Kidney epithelial cell (primary cell): ENCODE measurements at regions not wholly inside any gene's neighbourhood (a gene's known extent, or its start where the extent isn't known, plus 50 kb on each side); places are given as distances from the start of the nearest gene placed in this dataset.

Experiments
- DNase-seq: peaks from one replicate; pipeline ENCODE4 v3.0.0-alpha.2; 2010; ENCODE audit warnings: low read depth
- H3K27me3 ChIP-seq: 2 replicates; pipeline ENCODE4 v1.6.0; 2011; ENCODE audit warnings: low read length; ENCODE audit not compliant: control insufficient read depth, insufficient read depth
- H3K36me3 ChIP-seq: 2 replicates; pipeline ENCODE4 v1.5.1; 2011; ENCODE audit warnings: low read length; ENCODE audit not compliant: control insufficient read depth, insufficient read depth
- H3K4me3 ChIP-seq: 2 replicates; pipeline ENCODE4 v1.5.1; 2011; ENCODE audit warnings: low read depth, mild to moderate bottlenecking, control low read depth, low read length
- TF ChIP-seq, protein P1 (sequence below): IDR thresholded peaks from 2 replicates; pipeline ENCODE4 v1.5.1; 2011; ENCODE audit warnings: mild to moderate bottlenecking, moderate library complexity, low read length, control low read depth, inconsistent platforms; ENCODE audit not compliant: insufficient read depth, poor library complexity, severe bottlenecking

DNA sequence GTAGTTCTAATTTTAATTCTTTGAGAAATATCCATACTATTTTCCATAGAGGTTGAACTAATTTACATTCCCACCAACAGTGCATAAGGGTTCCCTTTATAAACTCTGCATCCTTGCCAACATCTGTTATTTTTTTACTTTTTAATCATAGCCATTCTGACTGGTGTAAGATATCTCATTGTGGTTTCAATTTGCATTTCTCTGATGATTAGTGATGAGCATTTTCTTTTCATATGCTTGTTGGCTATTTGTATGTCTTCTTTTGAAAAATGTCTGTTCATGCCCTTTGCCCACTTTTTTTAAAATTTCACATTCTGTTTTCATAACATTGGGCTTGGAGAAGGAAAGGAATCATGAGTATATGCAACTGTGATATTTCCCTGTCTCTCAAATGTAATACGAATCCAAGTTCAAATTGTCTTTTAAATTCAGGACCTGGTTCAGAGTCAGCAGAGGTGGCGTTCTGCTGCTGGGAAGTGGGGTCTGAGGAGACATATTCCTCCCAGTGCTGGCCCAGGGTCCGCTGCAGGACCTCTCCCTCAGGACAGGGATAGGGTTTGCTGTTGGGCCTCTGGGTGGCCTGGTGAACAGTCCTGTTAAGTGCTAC, 81.2 kb upstream of the ETV6 start:
- TF ChIP-seq, protein P1, sequence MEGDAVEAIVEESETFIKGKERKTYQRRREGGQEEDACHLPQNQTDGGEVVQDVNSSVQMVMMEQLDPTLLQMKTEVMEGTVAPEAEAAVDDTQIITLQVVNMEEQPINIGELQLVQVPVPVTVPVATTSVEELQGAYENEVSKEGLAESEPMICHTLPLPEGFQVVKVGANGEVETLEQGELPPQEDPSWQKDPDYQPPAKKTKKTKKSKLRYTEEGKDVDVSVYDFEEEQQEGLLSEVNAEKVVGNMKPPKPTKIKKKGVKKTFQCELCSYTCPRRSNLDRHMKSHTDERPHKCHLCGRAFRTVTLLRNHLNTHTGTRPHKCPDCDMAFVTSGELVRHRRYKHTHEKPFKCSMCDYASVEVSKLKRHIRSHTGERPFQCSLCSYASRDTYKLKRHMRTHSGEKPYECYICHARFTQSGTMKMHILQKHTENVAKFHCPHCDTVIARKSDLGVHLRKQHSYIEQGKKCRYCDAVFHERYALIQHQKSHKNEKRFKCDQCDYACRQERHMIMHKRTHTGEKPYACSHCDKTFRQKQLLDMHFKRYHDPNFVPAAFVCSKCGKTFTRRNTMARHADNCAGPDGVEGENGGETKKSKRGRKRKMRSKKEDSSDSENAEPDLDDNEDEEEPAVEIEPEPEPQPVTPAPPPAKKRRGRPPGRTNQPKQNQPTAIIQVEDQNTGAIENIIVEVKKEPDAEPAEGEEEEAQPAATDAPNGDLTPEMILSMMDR: no peak
- Histone ChIP-seq H3K36me3 (no peaks in the 10 kb centered on the region), H3K4me3 (no peak overlapping the region), H3K27me3 (no peaks in the 10 kb centered on the region)
- no peak for DNase-seq

DNA sequence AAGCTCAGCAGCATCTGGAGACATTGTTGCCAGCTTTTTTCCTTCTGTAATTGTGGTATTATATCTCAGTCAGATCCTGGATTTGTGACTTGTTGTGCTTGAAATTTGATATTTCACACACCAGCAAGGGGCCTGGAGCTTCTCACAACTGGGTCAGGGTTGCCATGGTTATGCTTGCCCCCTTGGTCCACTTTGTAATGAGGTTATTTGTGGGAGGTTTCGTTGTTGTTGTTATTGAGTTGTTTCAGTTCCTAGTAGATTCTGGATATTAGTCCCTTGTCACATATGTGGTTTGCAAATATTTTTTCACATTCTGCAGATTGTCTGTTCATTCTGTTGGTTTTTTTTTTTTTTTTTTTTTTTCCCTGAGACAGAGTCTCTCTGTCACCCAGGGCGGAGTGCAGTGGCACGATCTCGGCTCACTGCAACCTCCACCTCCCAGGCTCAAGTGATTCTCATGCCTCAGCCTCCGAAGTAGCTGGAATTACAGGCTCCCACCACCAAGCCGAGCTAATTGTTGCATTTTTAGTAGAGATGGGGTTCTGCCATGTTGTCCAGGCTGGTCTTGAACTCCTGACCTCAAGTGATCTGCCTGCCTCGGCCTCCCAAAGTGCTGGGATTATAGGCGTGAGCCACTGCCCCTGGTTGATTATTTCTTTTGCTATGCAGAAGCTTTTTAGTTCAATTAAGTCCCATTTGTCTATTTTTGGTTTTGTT, 80.6 kb upstream of the ETV6 start:
- Histone ChIP-seq H3K4me3 (no peak overlapping the region), H3K36me3 (no peaks in the 10 kb centered on the region), H3K27me3 (no peaks in the 10 kb centered on the region)
- no peak for DNase-seq
- TF ChIP-seq, protein P1: no peak

- Histone ChIP-seq H3K4me3 (no peak overlapping the region), H3K36me3 (no peaks in the 10 kb centered on the region), H3K27me3 (no peaks in the 10 kb centered on the region)
- TF ChIP-seq, protein P1: no peak
- no peak for DNase-seq
Measured at GRCh38 chr12:11569716-11570115, 79.8 kb upstream of the ETV6 start.

DNA sequence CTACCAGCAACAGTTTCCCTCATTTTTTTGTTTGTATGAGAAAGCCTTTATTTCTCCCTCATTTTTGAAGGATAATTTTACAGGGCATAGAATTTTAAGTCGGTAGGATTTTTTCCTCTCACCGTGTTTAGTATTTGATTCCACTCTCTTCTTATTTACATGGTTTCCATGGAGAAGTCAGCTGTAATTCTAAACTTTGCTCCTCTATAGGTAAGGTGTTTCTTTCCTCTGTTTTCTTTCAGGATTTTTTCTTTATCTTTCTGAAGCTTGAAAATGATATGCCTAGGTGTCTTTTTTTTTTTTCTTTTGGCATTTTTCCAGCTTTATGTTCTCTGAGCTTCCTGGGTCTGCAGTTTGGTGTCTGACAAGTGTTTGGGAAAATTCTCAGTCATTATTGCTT, 75.6 kb upstream of the ETV6 start:
- TF ChIP-seq, protein P1: no peak
- Histone ChIP-seq H3K36me3 (no peaks in the 10 kb centered on the region), H3K4me3 (no peak overlapping the region), H3K27me3 (no peaks in the 10 kb centered on the region)
- no peak for DNase-seq

- TF ChIP-seq, protein P1: no peak
- H3K4me3 ChIP-seq: no peak overlapping the region
- no peaks in the 10 kb centered on the region for H3K36me3 ChIP-seq
- H3K27me3 ChIP-seq: no peaks in the 10 kb centered on the region
- no peak for DNase-seq
Measured at GRCh38 chr12:11576104-11576503, 73.4 kb upstream of the ETV6 start.

GRCh38 chr12:11577658-11578260, 71.7 kb upstream of the ETV6 start:
- no peaks in the 10 kb centered on the region for H3K36me3 ChIP-seq
- no peak for DNase-seq
- H3K4me3 ChIP-seq: no peak overlapping the region
- no peaks in the 10 kb centered on the region for H3K27me3 ChIP-seq
- TF ChIP-seq, protein P1: no peak
